ENCODE measurements at regions not wholly inside any gene's neighbourhood (a gene's known extent, or its start where the extent isn't known, plus 50 kb on each side); places are given as distances from the start of the nearest gene placed in this dataset.

DNA sequence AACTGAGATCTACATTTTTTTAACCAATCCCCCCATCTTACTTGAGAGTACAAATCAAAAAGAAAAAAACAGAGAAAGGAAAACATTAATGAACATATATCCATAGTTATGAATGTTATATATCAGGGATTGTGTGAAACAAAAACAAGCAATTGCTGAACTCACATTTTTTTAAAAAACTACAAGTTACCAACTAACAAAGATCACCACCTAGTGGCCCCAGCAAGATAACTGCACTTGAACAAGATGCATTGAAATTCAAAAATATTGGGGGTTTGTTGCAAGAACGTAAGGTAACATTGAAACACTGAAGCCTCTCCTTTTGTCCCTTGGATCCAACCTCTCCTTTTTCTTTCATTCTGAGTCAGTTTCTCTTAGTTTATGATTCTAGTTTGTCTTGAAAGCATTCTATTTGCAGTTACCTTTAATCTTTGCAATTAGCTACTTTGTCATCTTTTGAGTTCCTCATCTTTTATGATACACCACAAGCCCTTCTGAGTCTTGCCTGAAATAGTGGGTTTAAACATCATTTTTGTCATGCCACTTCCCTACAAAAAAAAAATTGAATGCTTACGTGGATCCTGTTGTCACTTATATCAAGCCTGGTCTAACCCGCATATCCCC lies 87.3 kb upstream of the TES start:
- no peak overlapping the region for H3K9ac ChIP-seq (ENCODE audit: insufficient read length, low read depth)
- H3K36me3 ChIP-seq (ENCODE audit: insufficient read depth, insufficient read length, low read length), result no peaks in the 10 kb centered on the region
- H3K9me3 ChIP-seq (ENCODE audit: insufficient read depth, low read length), result no peaks in the 10 kb centered on the region
- TF ChIP-seq ZNF274 (IDR thresholded peaks at IDR 0.05; ENCODE audit: low read depth, low read length) (no peak), SUZ12 (IDR thresholded peaks at IDR 0.05; ENCODE audit: extremely low read depth, insufficient read depth, insufficient read length) (no peak), YY1 (IDR thresholded peaks at IDR 0.05; ENCODE audit: insufficient read depth, insufficient read length) (no peak)
- DNase-seq (ENCODE audit: low read depth, low spot score), result peak; percentile 9
- H3K4me1 ChIP-seq (ENCODE audit: insufficient read depth, insufficient read length), result no peaks in the 10 kb centered on the region
- no peak overlapping the region for H3K4me3 ChIP-seq (ENCODE audit: insufficient read length, low read depth)
- no peaks in the 10 kb centered on the region for H3K27me3 ChIP-seq (ENCODE audit: insufficient read depth, insufficient read length)

DNA sequence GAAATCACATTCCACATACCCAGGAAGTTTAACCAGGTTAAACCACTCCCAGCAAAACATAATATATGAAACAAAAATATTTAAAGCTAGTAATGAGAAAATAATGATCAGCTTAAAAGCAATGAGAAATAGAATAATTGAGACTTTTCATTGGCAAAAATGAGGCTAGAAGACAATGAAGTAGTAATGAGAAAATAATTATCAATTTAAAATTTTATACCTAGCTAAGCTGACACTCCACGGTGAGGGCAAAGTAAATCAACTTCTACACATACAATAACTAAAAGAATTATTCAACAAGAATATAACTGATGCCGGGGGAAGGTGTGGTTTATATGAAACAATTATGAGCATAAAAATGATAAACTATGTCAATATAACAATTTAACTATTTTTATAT lies 82.2 kb upstream of the TES start:
- H3K27me3 ChIP-seq (ENCODE audit: insufficient read depth, insufficient read length), result no peaks in the 10 kb centered on the region
- DNase-seq (ENCODE audit: low read depth, low spot score), result no peak
- H3K9ac ChIP-seq (ENCODE audit: insufficient read length, low read depth), result no peak overlapping the region
- no peaks in the 10 kb centered on the region for H3K36me3 ChIP-seq (ENCODE audit: insufficient read depth, insufficient read length, low read length)
- no peaks in the 10 kb centered on the region for H3K9me3 ChIP-seq (ENCODE audit: insufficient read depth, low read length)
- H3K4me1 ChIP-seq (ENCODE audit: insufficient read depth, insufficient read length), result no peaks in the 10 kb centered on the region
- H3K4me3 ChIP-seq (ENCODE audit: insufficient read length, low read depth), result no peak overlapping the region
- TF ChIP-seq YY1 (IDR thresholded peaks at IDR 0.05; ENCODE audit: insufficient read depth, insufficient read length), result no peak
- no peak for TF ChIP-seq SUZ12 (IDR thresholded peaks at IDR 0.05; ENCODE audit: extremely low read depth, insufficient read depth, insufficient read length)

DNA sequence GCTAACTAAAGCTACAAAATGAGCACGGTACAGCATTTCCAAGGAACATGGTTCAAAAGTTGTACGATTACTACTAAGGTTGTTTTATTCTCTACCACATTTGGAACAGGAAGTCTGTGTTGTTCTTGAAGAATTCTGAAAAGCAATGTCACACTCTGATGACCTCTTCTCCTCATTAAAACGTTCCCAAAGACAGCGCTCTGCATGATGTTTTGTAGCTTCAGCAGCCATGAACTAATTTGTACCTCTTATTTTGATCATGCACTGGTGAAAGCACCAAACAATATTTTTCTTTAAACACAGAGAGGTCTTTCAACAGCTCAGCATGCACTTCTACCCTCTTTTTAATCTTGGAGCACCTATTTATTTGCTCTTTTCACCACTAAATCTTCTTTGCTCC lies 75.0 kb upstream of the TES start:
- Histone ChIP-seq H3K9me3 (ENCODE audit: insufficient read depth, low read length) (no peaks in the 10 kb centered on the region), H3K36me3 (ENCODE audit: insufficient read depth, insufficient read length, low read length) (no peaks in the 10 kb centered on the region), H3K9ac (ENCODE audit: insufficient read length, low read depth) (no peak overlapping the region), H3K27me3 (ENCODE audit: insufficient read depth, insufficient read length) (no peaks in the 10 kb centered on the region), H3K4me3 (ENCODE audit: insufficient read length, low read depth) (no peak overlapping the region), H3K4me1 (ENCODE audit: insufficient read depth, insufficient read length) (no peaks in the 10 kb centered on the region)
- no peak for DNase-seq (ENCODE audit: low read depth, low spot score)
- TF ChIP-seq SUZ12 (IDR thresholded peaks at IDR 0.05; ENCODE audit: extremely low read depth, insufficient read depth, insufficient read length), result no peak
- no peak for TF ChIP-seq YY1 (IDR thresholded peaks at IDR 0.05; ENCODE audit: insufficient read depth, insufficient read length)
- no peak for TF ChIP-seq ZNF274 (IDR thresholded peaks at IDR 0.05; ENCODE audit: low read depth, low read length)

DNA sequence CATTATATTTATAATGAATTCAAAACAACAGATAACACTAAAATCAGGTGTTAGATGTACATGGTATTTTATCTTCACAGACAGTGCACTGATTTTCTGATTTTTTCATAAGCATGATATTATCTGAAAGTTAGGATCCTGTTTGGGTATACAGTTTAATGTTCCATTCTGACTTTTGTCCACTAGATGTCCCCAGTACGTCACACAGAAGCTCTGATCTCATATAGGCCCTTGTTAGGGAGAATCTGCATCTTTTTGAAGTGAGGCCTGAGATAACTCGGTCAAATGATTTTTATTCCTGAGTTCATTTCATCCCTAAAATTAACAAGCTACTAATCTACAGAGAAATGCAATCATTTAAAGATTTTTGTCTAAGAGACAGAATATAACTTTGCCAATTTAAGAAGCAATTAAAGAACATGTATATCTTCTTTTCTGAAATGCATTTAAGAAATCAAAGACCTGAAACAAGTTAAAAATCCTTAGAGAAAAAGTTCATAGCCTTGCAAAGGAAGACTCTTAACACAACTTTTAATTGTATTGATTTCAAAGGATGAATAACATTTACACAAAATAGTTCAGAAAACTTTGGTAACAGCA lies 72.0 kb upstream of the TES start:
- H3K9ac ChIP-seq (ENCODE audit: insufficient read length, low read depth), result no peak overlapping the region

DNA sequence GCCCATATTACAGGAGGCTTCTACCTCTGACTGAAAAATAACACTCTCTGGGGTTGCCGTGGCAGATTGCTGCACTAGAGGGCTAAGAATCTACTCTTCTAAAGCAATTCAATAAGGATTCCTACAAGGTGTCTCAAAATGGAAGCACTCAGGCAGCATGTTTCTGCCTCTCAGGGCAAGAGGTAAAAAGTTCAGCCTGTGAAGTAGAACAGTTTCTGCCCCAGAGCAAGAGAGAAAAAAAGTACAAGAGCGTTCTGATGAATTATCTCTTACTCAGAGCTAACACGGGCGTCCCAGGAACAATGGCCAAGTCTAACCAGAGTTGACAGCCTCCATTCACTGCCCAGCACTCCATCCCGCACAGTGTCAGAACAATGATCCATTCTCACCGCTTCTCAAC lies 71.3 kb upstream of the TES start:
- no peaks in the 10 kb centered on the region for H3K27me3 ChIP-seq (ENCODE audit: insufficient read depth, insufficient read length)
- H3K36me3 ChIP-seq (ENCODE audit: insufficient read depth, insufficient read length, low read length), result no peaks in the 10 kb centered on the region
- no peaks in the 10 kb centered on the region for H3K9me3 ChIP-seq (ENCODE audit: insufficient read depth, low read length)
- H3K4me1 ChIP-seq (ENCODE audit: insufficient read depth, insufficient read length), result no peaks in the 10 kb centered on the region
- no peak overlapping the region for H3K4me3 ChIP-seq (ENCODE audit: insufficient read length, low read depth)
- DNase-seq (ENCODE audit: low read depth, low spot score), result no peak
- no peak for TF ChIP-seq SUZ12 (IDR thresholded peaks at IDR 0.05; ENCODE audit: extremely low read depth, insufficient read depth, insufficient read length)
- TF ChIP-seq YY1 (IDR thresholded peaks at IDR 0.05; ENCODE audit: insufficient read depth, insufficient read length), result no peak
- H3K9ac ChIP-seq (ENCODE audit: insufficient read length, low read depth), result no peak overlapping the region

More for the DNA sequence above, 72.0 kb upstream of the TES start:
- Histone ChIP-seq H3K9me3 (ENCODE audit: insufficient read depth, low read length) (no peaks in the 10 kb centered on the region), H3K4me1 (ENCODE audit: insufficient read depth, insufficient read length) (no peaks in the 10 kb centered on the region), H3K4me3 (ENCODE audit: insufficient read length, low read depth) (no peak overlapping the region), H3K36me3 (ENCODE audit: insufficient read depth, insufficient read length, low read length) (no peaks in the 10 kb centered on the region), H3K27me3 (ENCODE audit: insufficient read depth, insufficient read length) (no peaks in the 10 kb centered on the region)
- no peak for TF ChIP-seq YY1 (IDR thresholded peaks at IDR 0.05; ENCODE audit: insufficient read depth, insufficient read length)
- TF ChIP-seq SUZ12 (IDR thresholded peaks at IDR 0.05; ENCODE audit: extremely low read depth, insufficient read depth, insufficient read length), result no peak
- peak; percentile 35 for DNase-seq (ENCODE audit: low read depth, low spot score)

DNA sequence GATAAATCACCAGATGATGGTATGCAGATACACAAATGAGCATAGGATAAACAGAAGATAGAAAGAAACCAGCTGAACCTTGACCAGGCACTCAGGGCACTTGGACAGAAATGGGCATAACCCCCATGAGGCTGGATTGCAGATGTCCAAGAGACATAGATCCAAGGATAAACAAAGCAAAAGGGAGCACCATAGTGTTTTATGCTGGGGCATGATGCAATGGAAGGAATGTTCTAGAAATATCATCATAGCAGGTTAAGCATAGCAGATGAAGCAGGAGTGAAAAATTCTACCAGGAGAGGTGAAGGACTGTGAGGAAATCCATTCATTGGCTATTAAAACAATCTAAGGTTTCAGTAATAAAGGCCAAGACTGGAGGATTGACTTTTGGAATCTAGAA lies 70.5 kb upstream of the TES start:
- H3K9me3 ChIP-seq (ENCODE audit: insufficient read depth, low read length), result no peaks in the 10 kb centered on the region
- H3K9ac ChIP-seq (ENCODE audit: insufficient read length, low read depth), result no peak overlapping the region
- H3K27me3 ChIP-seq (ENCODE audit: insufficient read depth, insufficient read length), result no peaks in the 10 kb centered on the region
- H3K4me1 ChIP-seq (ENCODE audit: insufficient read depth, insufficient read length), result no peaks in the 10 kb centered on the region
- no peak overlapping the region for H3K4me3 ChIP-seq (ENCODE audit: insufficient read length, low read depth)
- DNase-seq (ENCODE audit: low read depth, low spot score), result no peak
- no peak for TF ChIP-seq YY1 (IDR thresholded peaks at IDR 0.05; ENCODE audit: insufficient read depth, insufficient read length)
- no peak for TF ChIP-seq SUZ12 (IDR thresholded peaks at IDR 0.05; ENCODE audit: extremely low read depth, insufficient read depth, insufficient read length)
- TF ChIP-seq ZNF274 (IDR thresholded peaks at IDR 0.05; ENCODE audit: low read depth, low read length), result no peak
- no peaks in the 10 kb centered on the region for H3K36me3 ChIP-seq (ENCODE audit: insufficient read depth, insufficient read length, low read length)

DNA sequence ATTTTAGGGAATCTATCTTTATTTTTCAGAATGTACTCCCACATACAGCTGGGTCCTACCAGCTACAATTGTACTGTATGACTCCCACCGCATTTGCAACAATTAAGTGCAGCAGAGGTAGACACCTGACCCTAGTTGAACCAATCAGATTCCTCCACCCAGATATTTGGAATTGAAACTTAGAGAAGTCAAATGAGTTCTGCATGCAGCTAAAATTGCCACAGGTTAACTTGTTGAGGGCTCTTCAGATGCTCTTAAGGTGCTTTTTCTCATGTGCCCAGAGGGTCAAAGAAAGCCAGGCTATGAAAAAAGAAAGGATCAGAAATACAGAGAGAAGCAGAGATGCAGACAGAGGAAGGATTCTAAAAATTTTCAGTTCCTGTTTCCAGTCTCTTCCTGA lies 68.0 kb upstream of the TES start:
- TF ChIP-seq SUZ12 (IDR thresholded peaks at IDR 0.05; ENCODE audit: extremely low read depth, insufficient read depth, insufficient read length), result no peak
- Histone ChIP-seq H3K4me3 (ENCODE audit: insufficient read length, low read depth) (no peak overlapping the region), H3K27me3 (ENCODE audit: insufficient read depth, insufficient read length) (no peaks in the 10 kb centered on the region), H3K9ac (ENCODE audit: insufficient read length, low read depth) (no peak overlapping the region), H3K9me3 (ENCODE audit: insufficient read depth, low read length) (no peaks in the 10 kb centered on the region), H3K36me3 (ENCODE audit: insufficient read depth, insufficient read length, low read length) (no peaks in the 10 kb centered on the region), H3K4me1 (ENCODE audit: insufficient read depth, insufficient read length) (no peaks in the 10 kb centered on the region)
- DNase-seq (ENCODE audit: low read depth, low spot score), result no peak

Measured in NT2/D1 (cell line).